Neural cell (in vitro differentiated cells): ENCODE measurements at regions not wholly inside any gene's neighbourhood (a gene's known extent, or its start where the extent isn't known, plus 50 kb on each side); places are given as distances from the start of the nearest gene placed in this dataset.

Source experiments
- H2AFZ ChIP-seq: fragments of 200-600, 300-800 bp; sonication (generic), shearing (Covaris generic); 2 replicates; pipeline ENCODE4 v1.6.0; 2014; ENCODE audit warnings: low read depth, mild to moderate bottlenecking, antibody characterized with exemption, low read length, moderate library complexity
- H3F3A ChIP-seq: fragments of 200-600 bp; shearing (Covaris generic); 2 replicates; pipeline ENCODE4 v1.6.1; 2016; ENCODE audit warnings: mild to moderate bottlenecking, moderate library complexity, mixed read lengths, antibody characterized with exemption, low read length; ENCODE audit not compliant: insufficient read depth, poor library complexity, severe bottlenecking
- H3K27ac ChIP-seq: fragments of 200-600, 300-800 bp; sonication (generic), shearing (Covaris generic); 2 replicates; pipeline ENCODE4 v1.5.1; 2014; ENCODE audit warnings: mild to moderate bottlenecking, low read length, moderate library complexity
- H3K27me3 ChIP-seq: fragments of 300-800, 200-600 bp; sonication (generic), shearing (Covaris generic); 2 replicates; pipeline ENCODE4 v1.6.0; 2014; ENCODE audit warnings: mild to moderate bottlenecking, low read depth, low read length, moderate library complexity; ENCODE audit not compliant: insufficient read depth
- H3K36me3 ChIP-seq: fragments of 300-800, 200-600 bp; sonication (generic), shearing (Covaris generic); 2 replicates; pipeline ENCODE4 v1.5.1; 2014; ENCODE audit warnings: mild to moderate bottlenecking, antibody characterized with exemption, low read length, moderate library complexity; ENCODE audit not compliant: insufficient read depth
- H3K4me2 ChIP-seq: fragments of 300-800, 200-600 bp; sonication (generic), shearing (Covaris generic); 2 replicates; pipeline ENCODE4 v1.6.0; 2014; ENCODE audit warnings: mild to moderate bottlenecking, low read length
- H3K4me3 ChIP-seq: fragments of 300-800, 200-600 bp; sonication (generic), shearing (Covaris generic); 2 replicates; pipeline ENCODE4 v1.5.1; 2014; ENCODE audit warnings: mild to moderate bottlenecking, low read length, moderate library complexity
- H3K79me2 ChIP-seq: fragments of 200-600 bp; shearing (Covaris generic); replicated peaks from 2 replicates; pipeline ENCODE4 v1.6.0; 2014; ENCODE audit warnings: mild to moderate bottlenecking, low read length, moderate library complexity; ENCODE audit not compliant: insufficient read depth
- H3K9ac ChIP-seq: fragments of 300-800, 200-600 bp; sonication (generic), shearing (Covaris generic); 2 replicates; pipeline ENCODE4 v1.6.1; 2016; ENCODE audit warnings: mild to moderate bottlenecking, low read length, mixed read lengths
- H3K9me2 ChIP-seq: fragments of 200-600 bp; shearing (Covaris generic); 2 replicates; pipeline ENCODE4 v1.6.1; 2016; ENCODE audit warnings: mild to moderate bottlenecking, low read length, mixed read lengths; ENCODE audit not compliant: insufficient read depth
- H3K9me3 ChIP-seq: fragments of 200-600, 300-800 bp; sonication (generic), shearing (Covaris generic); 2 replicates; pipeline ENCODE4 v1.6.1; 2016; ENCODE audit warnings: mild to moderate bottlenecking, mixed run types, low read length, moderate library complexity, mixed read lengths
- H4K20me1 ChIP-seq: fragments of 200-600 bp; shearing (Covaris generic); 2 replicates; pipeline ENCODE4 v1.6.1; 2016; ENCODE audit warnings: mild to moderate bottlenecking, mixed run types; ENCODE audit not compliant: insufficient read depth
- EP300 ChIP-seq: fragments of 450-650 bp; conservative IDR thresholded peaks from 2 replicates; pipeline ENCODE4 v1.6.1; 2014; ENCODE audit warnings: antibody characterized with exemption, mild to moderate bottlenecking, moderate library complexity; ENCODE audit not compliant: poor library complexity, severe bottlenecking
- EZH2 ChIP-seq: fragments of 200-600, 300-800 bp; shearing (Covaris generic), sonication (generic); IDR thresholded peaks from 2 replicates; pipeline ENCODE4 v1.6.1; 2014; ENCODE audit warnings: antibody characterized with exemption, low read length, borderline replicate concordance, mild to moderate bottlenecking; ENCODE audit not compliant: insufficient read depth, poor library complexity, severe bottlenecking
- MXI1 ChIP-seq: fragments of 450-650 bp; conservative IDR thresholded peaks from 2 replicates; pipeline ENCODE4 v1.6.1; 2014; ENCODE audit warnings: antibody characterized with exemption, mild to moderate bottlenecking; ENCODE audit not compliant: poor library complexity, severe bottlenecking
- POLR2AphosphoS5 ChIP-seq: IDR thresholded peaks from 2 replicates; pipeline ENCODE4 v1.6.1; 2012
- RAD21 ChIP-seq: fragments of 450-650 bp; conservative IDR thresholded peaks from 2 replicates; pipeline ENCODE4 v1.6.1; 2014; ENCODE audit warnings: antibody characterized with exemption, mild to moderate bottlenecking, moderate library complexity
- SMC3 ChIP-seq: fragments of 450-650 bp; conservative IDR thresholded peaks from 2 replicates; pipeline ENCODE4 v1.6.1; 2014; ENCODE audit warnings: antibody characterized with exemption, mild to moderate bottlenecking, moderate library complexity; ENCODE audit not compliant: poor library complexity
- TAF1 ChIP-seq: IDR thresholded peaks from 2 replicates; pipeline ENCODE4 v1.6.1; 2012; ENCODE audit warnings: low read depth
- TF ChIP-seq, protein P1 (sequence below): fragments of 450-650 bp; IDR thresholded peaks from 2 replicates; pipeline ENCODE4 v1.5.1; 2014; ENCODE audit warnings: antibody characterized with exemption, mild to moderate bottlenecking, moderate library complexity; ENCODE audit not compliant: poor library complexity, severe bottlenecking
- TF ChIP-seq, protein P2 (sequence below): IDR thresholded peaks from 2 replicates; pipeline ENCODE4 v1.6.1; 2012; ENCODE audit warnings: borderline replicate concordance

DNA sequence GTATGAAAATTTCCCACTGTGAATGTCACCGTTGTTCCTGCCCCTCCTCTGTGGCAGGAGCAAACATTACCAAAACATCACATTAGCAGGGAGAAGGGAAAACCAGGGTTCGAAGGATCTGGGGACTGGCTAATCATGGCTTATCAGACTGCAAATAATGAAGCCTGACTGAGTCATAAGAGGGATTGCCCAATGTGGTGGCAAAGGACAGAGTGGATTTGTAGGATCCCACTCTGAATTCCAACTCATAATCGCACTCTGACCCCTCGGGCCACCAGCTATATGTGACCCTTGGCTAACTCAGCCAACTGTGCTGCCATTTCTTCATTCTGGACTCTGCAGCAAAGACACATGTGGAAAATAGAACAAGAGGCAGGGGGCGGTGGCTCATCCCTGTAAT, 347.3 kb upstream of the AUTS2 start:
- Histone ChIP-seq H3K4me2 (no peak overlapping the region), H3K79me2 (no peaks in the 10 kb centered on the region), H3K36me3 (no peaks in the 10 kb centered on the region), H3F3A (no peaks in the 10 kb centered on the region), H2AFZ (no peak overlapping the region), H3K4me3 (no peak overlapping the region), H3K27ac (no peak overlapping the region), H3K9me3 (no peaks in the 10 kb centered on the region), H3K27me3 (no peaks in the 10 kb centered on the region), H3K9me2 (no peaks in the 10 kb centered on the region), H4K20me1 (no peaks in the 10 kb centered on the region), H3K9ac (no peak overlapping the region)
- TF ChIP-seq, protein P1, sequence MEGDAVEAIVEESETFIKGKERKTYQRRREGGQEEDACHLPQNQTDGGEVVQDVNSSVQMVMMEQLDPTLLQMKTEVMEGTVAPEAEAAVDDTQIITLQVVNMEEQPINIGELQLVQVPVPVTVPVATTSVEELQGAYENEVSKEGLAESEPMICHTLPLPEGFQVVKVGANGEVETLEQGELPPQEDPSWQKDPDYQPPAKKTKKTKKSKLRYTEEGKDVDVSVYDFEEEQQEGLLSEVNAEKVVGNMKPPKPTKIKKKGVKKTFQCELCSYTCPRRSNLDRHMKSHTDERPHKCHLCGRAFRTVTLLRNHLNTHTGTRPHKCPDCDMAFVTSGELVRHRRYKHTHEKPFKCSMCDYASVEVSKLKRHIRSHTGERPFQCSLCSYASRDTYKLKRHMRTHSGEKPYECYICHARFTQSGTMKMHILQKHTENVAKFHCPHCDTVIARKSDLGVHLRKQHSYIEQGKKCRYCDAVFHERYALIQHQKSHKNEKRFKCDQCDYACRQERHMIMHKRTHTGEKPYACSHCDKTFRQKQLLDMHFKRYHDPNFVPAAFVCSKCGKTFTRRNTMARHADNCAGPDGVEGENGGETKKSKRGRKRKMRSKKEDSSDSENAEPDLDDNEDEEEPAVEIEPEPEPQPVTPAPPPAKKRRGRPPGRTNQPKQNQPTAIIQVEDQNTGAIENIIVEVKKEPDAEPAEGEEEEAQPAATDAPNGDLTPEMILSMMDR, result no peak
- TF ChIP-seq TAF1 (no peak), SMC3 (no peak), RAD21 (no peak), MXI1 (no peak), EZH2 (no peak), EP300 (no peak), POLR2AphosphoS5 (no peak)
- TF ChIP-seq, protein P2, sequence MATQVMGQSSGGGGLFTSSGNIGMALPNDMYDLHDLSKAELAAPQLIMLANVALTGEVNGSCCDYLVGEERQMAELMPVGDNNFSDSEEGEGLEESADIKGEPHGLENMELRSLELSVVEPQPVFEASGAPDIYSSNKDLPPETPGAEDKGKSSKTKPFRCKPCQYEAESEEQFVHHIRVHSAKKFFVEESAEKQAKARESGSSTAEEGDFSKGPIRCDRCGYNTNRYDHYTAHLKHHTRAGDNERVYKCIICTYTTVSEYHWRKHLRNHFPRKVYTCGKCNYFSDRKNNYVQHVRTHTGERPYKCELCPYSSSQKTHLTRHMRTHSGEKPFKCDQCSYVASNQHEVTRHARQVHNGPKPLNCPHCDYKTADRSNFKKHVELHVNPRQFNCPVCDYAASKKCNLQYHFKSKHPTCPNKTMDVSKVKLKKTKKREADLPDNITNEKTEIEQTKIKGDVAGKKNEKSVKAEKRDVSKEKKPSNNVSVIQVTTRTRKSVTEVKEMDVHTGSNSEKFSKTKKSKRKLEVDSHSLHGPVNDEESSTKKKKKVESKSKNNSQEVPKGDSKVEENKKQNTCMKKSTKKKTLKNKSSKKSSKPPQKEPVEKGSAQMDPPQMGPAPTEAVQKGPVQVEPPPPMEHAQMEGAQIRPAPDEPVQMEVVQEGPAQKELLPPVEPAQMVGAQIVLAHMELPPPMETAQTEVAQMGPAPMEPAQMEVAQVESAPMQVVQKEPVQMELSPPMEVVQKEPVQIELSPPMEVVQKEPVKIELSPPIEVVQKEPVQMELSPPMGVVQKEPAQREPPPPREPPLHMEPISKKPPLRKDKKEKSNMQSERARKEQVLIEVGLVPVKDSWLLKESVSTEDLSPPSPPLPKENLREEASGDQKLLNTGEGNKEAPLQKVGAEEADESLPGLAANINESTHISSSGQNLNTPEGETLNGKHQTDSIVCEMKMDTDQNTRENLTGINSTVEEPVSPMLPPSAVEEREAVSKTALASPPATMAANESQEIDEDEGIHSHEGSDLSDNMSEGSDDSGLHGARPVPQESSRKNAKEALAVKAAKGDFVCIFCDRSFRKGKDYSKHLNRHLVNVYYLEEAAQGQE, result no peak

DNA sequence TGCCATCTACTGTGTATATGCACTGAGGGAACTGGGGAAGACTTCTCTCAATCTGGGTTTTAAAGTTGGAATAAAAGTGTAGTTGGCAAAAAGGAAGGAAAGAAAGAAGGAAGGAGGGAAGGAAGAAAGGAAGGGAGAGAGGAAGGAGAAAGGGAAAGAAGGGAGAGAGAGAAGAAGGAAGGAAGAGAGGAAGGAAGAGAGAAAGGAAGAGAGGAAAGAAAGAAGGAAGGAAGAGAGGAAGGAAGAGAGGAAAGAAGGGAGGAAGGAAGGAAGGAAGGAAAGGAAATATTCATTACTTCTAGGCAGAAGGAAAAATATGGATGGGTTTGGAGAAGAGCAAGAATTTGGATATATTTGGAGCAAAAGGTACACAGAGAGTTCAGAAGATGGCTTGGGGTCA, 343.6 kb upstream of the AUTS2 start:
- Histone ChIP-seq H3K36me3 (no peaks in the 10 kb centered on the region), H4K20me1 (no peaks in the 10 kb centered on the region)

More for the DNA sequence above, 343.6 kb upstream of the AUTS2 start:
- no peaks in the 10 kb centered on the region for H3K27me3 ChIP-seq
- no peak overlapping the region for H3K27ac ChIP-seq
- H3K4me2 ChIP-seq, result no peak overlapping the region
- H3K4me3 ChIP-seq, result no peak overlapping the region
- H3K79me2 ChIP-seq, result no peaks in the 10 kb centered on the region
- H3K9ac ChIP-seq, result no peak overlapping the region
- no peak overlapping the region for H2AFZ ChIP-seq
- no peaks in the 10 kb centered on the region for H3K9me3 ChIP-seq
- no peaks in the 10 kb centered on the region for H3K9me2 ChIP-seq
- no peaks in the 10 kb centered on the region for H3F3A ChIP-seq
- no peak for TF ChIP-seq MXI1
- TF ChIP-seq EP300, result no peak
- TF ChIP-seq POLR2AphosphoS5, result no peak
- TF ChIP-seq, protein P2, result no peak
- TF ChIP-seq, protein P1, result no peak
- no peak for TF ChIP-seq TAF1
- no peak for TF ChIP-seq RAD21
- no peak for TF ChIP-seq SMC3
- TF ChIP-seq EZH2, result no peak
